Uterus (tissue), 2 donors: ENCODE measurements at regions not wholly inside any gene's neighbourhood (a gene's known extent, or its start where the extent isn't known, plus 50 kb on each side); places are given as distances from the start of the nearest gene placed in this dataset.

ENCODE experiments used
- POLR2A ChIP-seq, 2 donors: fragments of 450-650 bp; IDR thresholded peaks; one replicate each; pipeline ENCODE4 v1.6.1; 2016; ENCODE audit warnings: antibody characterized with exemption in 2 of 2, mild to moderate bottlenecking in 1 of 2, moderate library complexity in 1 of 2
- TF ChIP-seq, protein P1 (sequence below), 4 experiments: fragments of 200-600 bp in 2 of 4; fragments of 450-650 bp in 2 of 4; sonication (generic) in 2 of 4; IDR thresholded peaks; one replicate each; pipeline ENCODE4 v1.5.1; 2016 to 2019; ENCODE audit warnings: antibody characterized with exemption in 4 of 4, mild to moderate bottlenecking in 2 of 4, moderate library complexity in 1 of 4

- no peak for TF ChIP-seq POLR2A (IDR thresholded peaks at IDR 0.05)
- TF ChIP-seq, protein P1, sequence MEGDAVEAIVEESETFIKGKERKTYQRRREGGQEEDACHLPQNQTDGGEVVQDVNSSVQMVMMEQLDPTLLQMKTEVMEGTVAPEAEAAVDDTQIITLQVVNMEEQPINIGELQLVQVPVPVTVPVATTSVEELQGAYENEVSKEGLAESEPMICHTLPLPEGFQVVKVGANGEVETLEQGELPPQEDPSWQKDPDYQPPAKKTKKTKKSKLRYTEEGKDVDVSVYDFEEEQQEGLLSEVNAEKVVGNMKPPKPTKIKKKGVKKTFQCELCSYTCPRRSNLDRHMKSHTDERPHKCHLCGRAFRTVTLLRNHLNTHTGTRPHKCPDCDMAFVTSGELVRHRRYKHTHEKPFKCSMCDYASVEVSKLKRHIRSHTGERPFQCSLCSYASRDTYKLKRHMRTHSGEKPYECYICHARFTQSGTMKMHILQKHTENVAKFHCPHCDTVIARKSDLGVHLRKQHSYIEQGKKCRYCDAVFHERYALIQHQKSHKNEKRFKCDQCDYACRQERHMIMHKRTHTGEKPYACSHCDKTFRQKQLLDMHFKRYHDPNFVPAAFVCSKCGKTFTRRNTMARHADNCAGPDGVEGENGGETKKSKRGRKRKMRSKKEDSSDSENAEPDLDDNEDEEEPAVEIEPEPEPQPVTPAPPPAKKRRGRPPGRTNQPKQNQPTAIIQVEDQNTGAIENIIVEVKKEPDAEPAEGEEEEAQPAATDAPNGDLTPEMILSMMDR (IDR thresholded peaks at IDR 0.05), result no peak
Observed at GRCh38 chr5:6907320-6907918, 194.2 kb downstream of the TENT4A start.
